Gastroesophageal sphincter (tissue), 3 donors: ENCODE measurements at regions not wholly inside any gene's neighbourhood (a gene's known extent, or its start where the extent isn't known, plus 50 kb on each side); places are given as distances from the start of the nearest gene placed in this dataset.

Experiments
- CTCF ChIP-seq, 4 experiments: fragments of 200-600 bp in 2 of 4; fragments of 450-650 bp in 2 of 4; sonication (generic) in 1 of 4; IDR thresholded peaks; one replicate each; pipeline ENCODE4 v1.5.1; 2017 to 2019; ENCODE audit warnings: antibody characterized with exemption in 4 of 4, mild to moderate bottlenecking in 2 of 4, moderate library complexity in 2 of 4
- EP300 ChIP-seq: sonication (generic); formaldehyde crosslinking; IDR thresholded peaks from one replicate; pipeline ENCODE4 v1.6.1; 2017; ENCODE audit warnings: antibody characterized with exemption, mild to moderate bottlenecking

- TF ChIP-seq CTCF (IDR thresholded peaks at IDR 0.05) (no peak), EP300 (no peak)
These were observed 100.7 kb upstream of the LMCD1 start for GRCh38 chr3:8400911-8401310.
